Tibial nerve (tissue), 4 donors: ENCODE measurements at regions not wholly inside any gene's neighbourhood (a gene's known extent, or its start where the extent isn't known, plus 50 kb on each side); places are given as distances from the start of the nearest gene placed in this dataset.
A peak's percentile ranks its signal among the peaks of the same experiment; 100 is the strongest.

Experiments used
- DNase-seq, 2 donors: peaks; one replicate each; pipeline ENCODE4 v3.0.0-alpha.2; 2019; ENCODE audit warnings: low spot score in 2 of 2
- H3K27ac ChIP-seq, 4 donors: fragments of 200-600 bp; sonication (generic) in 3 of 4; one replicate each; pipeline ENCODE4 v1.5.1; 2017 to 2019; ENCODE audit warnings: mild to moderate bottlenecking in 1 of 4
- H3K27me3 ChIP-seq, 2 donors: fragments of 200-600 bp; sonication (generic) in 1 of 2; one replicate each; pipeline versions ENCODE4 v1.5.1 to v1.6.0; 2017 to 2019
- H3K36me3 ChIP-seq, 3 donors: fragments of 200-600 bp; sonication (generic); one replicate each; pipeline ENCODE4 v1.5.1; 2018 to 2019
- H3K4me1 ChIP-seq, 4 donors: fragments of 200-600 bp; sonication (generic) in 3 of 4; one replicate each; pipeline ENCODE4 v1.5.1; 2017 to 2019
- H3K4me3 ChIP-seq, 4 donors: fragments of 200-600 bp; sonication (generic) in 3 of 4; one replicate each; pipeline ENCODE4 v1.5.1; 2017 to 2019; ENCODE audit warnings: mild to moderate bottlenecking in 1 of 4, moderate library complexity in 1 of 4
- H3K9me3 ChIP-seq, 4 donors: fragments of 200-600 bp; sonication (generic) in 3 of 4; one replicate each; pipeline ENCODE4 v1.5.1; 2017 to 2019
- EP300 ChIP-seq, 2 donors: sonication (generic); formaldehyde crosslinking; IDR thresholded peaks; one replicate each; pipeline ENCODE4 v1.6.1; 2017; ENCODE audit warnings: antibody characterized with exemption in 2 of 2, mild to moderate bottlenecking in 1 of 2
- POLR2A ChIP-seq, 2 donors: fragments of 450-650 bp; IDR thresholded peaks; one replicate each; pipeline ENCODE4 v1.6.1; 2017; ENCODE audit warnings: antibody characterized with exemption in 2 of 2, mild to moderate bottlenecking in 2 of 2, moderate library complexity in 2 of 2
- WGBS, 2 donors: methylation state at CpG; one replicate each; pipeline ENCODE4 v1.1.5; 2018; 5-methylcytosine and 5-hydroxymethylcytosine counted together
- TF ChIP-seq, protein P1 (sequence below), 5 experiments: fragments of 200-600 bp in 3 of 5; fragments of 450-650 bp in 2 of 5; sonication (generic) in 3 of 5; IDR thresholded peaks; one replicate each; pipeline ENCODE4 v1.5.1; 2016 to 2019; ENCODE audit warnings: antibody characterized with exemption in 5 of 5, mild to moderate bottlenecking in 3 of 5, moderate library complexity in 2 of 5

DNA sequence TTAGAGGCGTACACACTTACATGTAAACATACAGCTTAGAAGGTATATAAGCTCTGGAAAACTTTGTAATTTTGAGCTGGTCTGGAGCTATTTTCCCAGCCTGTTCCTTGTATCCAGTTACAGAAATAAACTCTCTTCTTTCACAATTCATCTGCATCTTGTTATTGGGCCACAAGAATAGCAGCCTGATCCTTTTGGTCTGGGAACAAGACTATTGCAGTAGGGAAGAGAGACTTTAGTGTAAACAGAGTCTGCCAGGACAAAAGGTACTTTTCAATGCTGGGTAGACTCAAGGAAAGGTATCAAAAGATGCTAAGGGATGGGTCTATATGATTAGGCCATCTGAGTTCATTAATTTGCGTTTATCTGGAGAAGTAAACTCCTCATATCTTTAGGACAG lies 728.3 kb downstream of the TYW1 start:
- DNase-seq = no peak
- 84 to 86% methylated on average over 2 of the region's 2 CpGs for WGBS, 2 donors
- Histone ChIP-seq H3K27ac (peak overlapping the region in 1 of 4 donors; percentile 5), H3K36me3 (no peaks in the 10 kb centered on the region), H3K27me3 (no peaks in the 10 kb centered on the region), H3K4me3 (no peak overlapping the region), H3K4me1 (no peaks in the 10 kb centered on the region), H3K9me3 (peaks cover 0 to 5% (median 0%) of the 10 kb centered on the region in 4 donors)
- no peak for TF ChIP-seq EP300 (IDR thresholded peaks at IDR 0.05)
- TF ChIP-seq POLR2A (IDR thresholded peaks at IDR 0.05) = no peak
- TF ChIP-seq, protein P1, sequence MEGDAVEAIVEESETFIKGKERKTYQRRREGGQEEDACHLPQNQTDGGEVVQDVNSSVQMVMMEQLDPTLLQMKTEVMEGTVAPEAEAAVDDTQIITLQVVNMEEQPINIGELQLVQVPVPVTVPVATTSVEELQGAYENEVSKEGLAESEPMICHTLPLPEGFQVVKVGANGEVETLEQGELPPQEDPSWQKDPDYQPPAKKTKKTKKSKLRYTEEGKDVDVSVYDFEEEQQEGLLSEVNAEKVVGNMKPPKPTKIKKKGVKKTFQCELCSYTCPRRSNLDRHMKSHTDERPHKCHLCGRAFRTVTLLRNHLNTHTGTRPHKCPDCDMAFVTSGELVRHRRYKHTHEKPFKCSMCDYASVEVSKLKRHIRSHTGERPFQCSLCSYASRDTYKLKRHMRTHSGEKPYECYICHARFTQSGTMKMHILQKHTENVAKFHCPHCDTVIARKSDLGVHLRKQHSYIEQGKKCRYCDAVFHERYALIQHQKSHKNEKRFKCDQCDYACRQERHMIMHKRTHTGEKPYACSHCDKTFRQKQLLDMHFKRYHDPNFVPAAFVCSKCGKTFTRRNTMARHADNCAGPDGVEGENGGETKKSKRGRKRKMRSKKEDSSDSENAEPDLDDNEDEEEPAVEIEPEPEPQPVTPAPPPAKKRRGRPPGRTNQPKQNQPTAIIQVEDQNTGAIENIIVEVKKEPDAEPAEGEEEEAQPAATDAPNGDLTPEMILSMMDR (IDR thresholded peaks at IDR 0.05) = no peak

DNA sequence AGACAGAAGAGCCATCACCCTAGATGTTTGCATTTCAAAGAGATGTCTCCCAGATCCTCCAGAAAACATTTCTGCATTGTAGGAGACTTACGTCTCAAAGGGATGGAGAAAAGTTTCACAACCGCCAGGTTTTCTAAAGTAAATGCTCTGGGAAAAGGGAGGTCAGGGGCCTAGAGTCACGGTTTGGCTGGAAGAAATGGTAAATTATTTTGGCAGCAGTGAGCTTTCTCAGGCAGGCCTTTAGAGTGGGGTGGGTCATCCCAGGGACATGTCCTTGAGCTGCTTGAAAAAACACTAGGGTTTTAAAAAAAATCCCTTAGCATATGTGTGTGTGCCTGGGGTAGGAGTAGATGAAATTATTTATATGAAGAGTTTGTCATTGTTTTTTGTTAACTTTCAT lies 728.8 kb downstream of the TYW1 start:
- Histone ChIP-seq H3K9me3 (peaks cover 0 to 5% (median 0%) of the 10 kb centered on the region in 4 donors), H3K27me3 (no peaks in the 10 kb centered on the region), H3K4me3 (no peak overlapping the region), H3K36me3 (no peaks in the 10 kb centered on the region), H3K4me1 (no peaks in the 10 kb centered on the region), H3K27ac (peak overlapping the region in 1 of 4 donors; percentile 5)
- DNase-seq = no peak
- 40 to 55% methylated on average over 3 of the region's 3 CpGs for WGBS, 2 donors
- TF ChIP-seq POLR2A (IDR thresholded peaks at IDR 0.05) = no peak
- TF ChIP-seq, protein P1 (IDR thresholded peaks at IDR 0.05) = no peak
- TF ChIP-seq EP300 (IDR thresholded peaks at IDR 0.05) = no peak

DNA sequence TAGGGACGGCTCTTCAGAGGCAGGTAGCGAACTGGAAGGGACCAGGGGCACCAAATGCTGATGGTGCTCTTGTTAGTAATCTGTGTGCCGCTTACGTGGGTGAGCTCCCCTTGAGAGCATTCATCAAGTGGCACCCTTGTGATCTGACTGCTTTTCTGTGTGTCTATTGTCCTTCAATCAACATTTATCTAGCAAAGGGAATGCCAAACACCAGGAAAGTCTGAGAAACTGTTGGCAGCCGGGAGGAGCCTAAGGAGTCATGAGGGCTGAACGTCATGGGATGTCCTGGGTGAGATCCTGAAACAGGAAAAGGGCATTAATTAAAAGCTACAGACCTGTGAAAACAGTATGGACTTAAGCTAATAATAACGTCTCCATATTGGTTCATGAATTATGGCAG lies 733.1 kb downstream of the TYW1 start:
- no peak for DNase-seq
- TF ChIP-seq EP300 (IDR thresholded peaks at IDR 0.05) (no peak), POLR2A (IDR thresholded peaks at IDR 0.05) (no peak)
- TF ChIP-seq, protein P1 (IDR thresholded peaks at IDR 0.05) = no peak
- Histone ChIP-seq H3K27ac (no peak overlapping the region), H3K36me3 (no peaks in the 10 kb centered on the region), H3K27me3 (no peaks in the 10 kb centered on the region), H3K9me3 (peaks cover 0 to 12% (median 0%) of the 10 kb centered on the region in 4 donors), H3K4me1 (no peaks in the 10 kb centered on the region), H3K4me3 (no peak overlapping the region)
- WGBS, 2 donors = 64 to 67% methylated on average over 7 of the region's 7 CpGs

DNA sequence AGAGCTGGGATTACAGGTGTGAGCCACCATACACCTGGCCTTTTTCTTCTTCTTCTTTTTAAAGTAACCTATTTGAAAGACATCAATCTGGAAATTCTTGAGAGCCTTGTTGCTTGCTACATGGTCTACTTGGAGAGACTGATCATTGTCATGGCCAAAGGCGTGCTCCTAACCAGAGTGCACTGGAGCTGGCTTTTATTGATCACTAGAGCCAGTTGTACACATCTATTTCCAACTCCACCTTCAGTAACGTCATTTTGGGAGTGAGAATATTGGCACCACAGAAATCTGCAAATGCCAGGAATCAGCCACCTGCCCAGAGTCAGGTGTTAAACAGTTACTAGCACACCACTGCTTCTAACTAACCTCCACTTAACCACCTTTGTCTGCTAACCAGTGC lies 735.1 kb downstream of the TYW1 start:
- no peak for DNase-seq
- 87% methylated on average over 2 of the region's 2 CpGs for WGBS, 2 donors

DNA sequence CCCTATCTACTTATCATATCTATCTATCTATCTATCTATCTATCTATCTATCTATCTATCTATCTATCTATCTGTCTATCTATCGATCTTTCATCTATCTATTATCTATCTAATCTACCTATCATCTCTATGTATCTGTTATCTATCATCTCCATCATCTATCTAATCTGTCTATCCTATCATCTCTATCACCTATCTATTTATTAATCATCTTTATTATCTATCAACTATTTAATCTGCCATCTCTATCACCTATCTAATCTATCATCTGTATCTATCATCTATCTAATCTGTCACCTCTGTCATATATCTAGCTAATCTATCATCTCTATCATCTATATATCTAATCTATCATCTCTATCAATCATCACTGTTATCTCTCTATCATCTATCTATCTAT lies 736.3 kb downstream of the TYW1 start:
- WGBS, 2 donors = 91 to 98% methylated on average over 1 of the region's 1 CpG
- Histone ChIP-seq H3K4me3 (no peak overlapping the region), H3K27ac (no peak overlapping the region), H3K36me3 (no peaks in the 10 kb centered on the region), H3K4me1 (no peaks in the 10 kb centered on the region), H3K27me3 (no peaks in the 10 kb centered on the region), H3K9me3 (peaks cover 0 to 14% (median 0%) of the 10 kb centered on the region in 4 donors)
- DNase-seq = no peak
- TF ChIP-seq POLR2A (IDR thresholded peaks at IDR 0.05) (no peak), EP300 (IDR thresholded peaks at IDR 0.05) (no peak)

More for the DNA sequence above, 735.1 kb downstream of the TYW1 start:
- TF ChIP-seq, protein P1 (IDR thresholded peaks at IDR 0.05) = no peak
- TF ChIP-seq POLR2A (IDR thresholded peaks at IDR 0.05) (no peak), EP300 (IDR thresholded peaks at IDR 0.05) (no peak)
- H3K36me3 ChIP-seq = no peaks in the 10 kb centered on the region
- peaks cover 0 to 14% (median 0%) of the 10 kb centered on the region in 4 donors for H3K9me3 ChIP-seq
- H3K27ac ChIP-seq = no peak overlapping the region
- H3K4me1 ChIP-seq = no peaks in the 10 kb centered on the region
- H3K27me3 ChIP-seq = no peaks in the 10 kb centered on the region
- no peak overlapping the region for H3K4me3 ChIP-seq

DNA sequence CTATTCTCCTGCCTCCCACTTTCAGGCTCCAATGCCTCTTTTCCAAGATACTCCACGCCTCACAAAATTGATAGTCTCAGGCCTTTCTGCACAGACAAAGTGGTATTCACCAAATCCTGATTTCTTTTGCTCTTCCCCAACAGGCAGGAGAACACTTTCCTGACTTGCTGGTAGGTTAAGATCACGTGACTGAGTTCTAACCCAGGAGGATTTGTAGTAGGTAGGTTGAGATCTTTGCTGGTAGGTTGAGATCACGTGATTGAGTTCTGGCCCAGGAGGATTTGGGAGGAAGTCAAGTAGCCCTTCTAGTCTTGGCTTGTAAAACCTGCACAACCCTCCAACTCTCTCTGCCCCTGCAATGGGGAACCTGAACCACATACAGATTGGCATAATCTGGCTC lies 741.5 kb downstream of the TYW1 start:
- TF ChIP-seq POLR2A (IDR thresholded peaks at IDR 0.05) = no peak
- TF ChIP-seq EP300 (IDR thresholded peaks at IDR 0.05) = no peak
- TF ChIP-seq, protein P1 (IDR thresholded peaks at IDR 0.05) = no peak
- DNase-seq = no peak
- H3K4me1 ChIP-seq = no peaks in the 10 kb centered on the region
- H3K4me3 ChIP-seq = no peak overlapping the region
- 91 to 92% methylated on average over 3 of the region's 3 CpGs for WGBS, 2 donors
- peaks cover 0 to 9% (median 0%) of the 10 kb centered on the region in 4 donors for H3K9me3 ChIP-seq
- no peaks in the 10 kb centered on the region for H3K27me3 ChIP-seq
- H3K36me3 ChIP-seq = no peaks in the 10 kb centered on the region
- peak overlapping the region in 2 of 4 donors; percentile 49 to 72 for H3K27ac ChIP-seq
